ENCODE measurements at regions not wholly inside any gene's neighbourhood (a gene's known extent, or its start where the extent isn't known, plus 50 kb on each side); places are given as distances from the start of the nearest gene placed in this dataset.
"Not testable (repeated sequence)": the region's sequence is repeated elsewhere in the genome, so short reads cannot be mapped to it uniquely, and the experiment has no call there.

DNA sequence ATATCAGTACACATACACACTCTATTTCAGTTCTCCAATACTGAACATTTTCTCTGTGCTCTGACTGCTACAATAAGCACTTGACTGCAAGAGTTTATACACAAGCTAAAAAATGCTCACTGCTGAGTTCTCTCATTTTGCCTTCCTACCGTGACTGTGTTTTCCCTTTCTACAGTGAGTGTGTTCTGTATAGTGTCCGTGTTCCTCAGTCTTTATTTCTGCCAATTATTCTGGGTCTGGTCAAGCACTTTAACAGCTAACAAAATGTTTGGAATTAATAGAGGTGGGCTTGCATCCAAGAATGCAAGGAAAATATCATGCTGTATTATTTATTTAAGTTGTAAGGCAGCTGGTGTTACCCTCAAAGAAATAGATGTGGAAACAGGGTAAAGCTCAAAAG is 217.0 kb upstream of the NREP start:
- peak; percentile 18 for DNase-seq

DNA sequence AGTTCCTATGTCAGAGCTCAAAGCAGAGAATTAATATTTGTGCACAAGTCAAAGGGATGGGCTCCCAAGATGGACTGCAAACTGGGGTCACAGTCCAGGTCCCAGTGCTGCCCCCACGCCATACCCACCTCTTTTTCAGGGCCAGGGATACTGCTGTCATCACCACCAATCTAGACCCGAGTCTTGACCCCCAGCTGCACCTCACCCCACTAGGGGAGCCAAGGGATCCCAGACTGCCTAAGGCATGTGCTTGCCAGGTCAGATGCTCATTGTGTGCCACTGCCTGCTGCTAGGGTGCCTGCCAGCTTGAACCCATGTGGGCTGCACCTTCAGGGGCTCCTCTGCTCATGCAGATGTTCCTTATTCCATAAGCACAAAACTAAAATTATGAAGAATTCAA is 215.6 kb upstream of the NREP start:
- DNase-seq = no peak

DNA sequence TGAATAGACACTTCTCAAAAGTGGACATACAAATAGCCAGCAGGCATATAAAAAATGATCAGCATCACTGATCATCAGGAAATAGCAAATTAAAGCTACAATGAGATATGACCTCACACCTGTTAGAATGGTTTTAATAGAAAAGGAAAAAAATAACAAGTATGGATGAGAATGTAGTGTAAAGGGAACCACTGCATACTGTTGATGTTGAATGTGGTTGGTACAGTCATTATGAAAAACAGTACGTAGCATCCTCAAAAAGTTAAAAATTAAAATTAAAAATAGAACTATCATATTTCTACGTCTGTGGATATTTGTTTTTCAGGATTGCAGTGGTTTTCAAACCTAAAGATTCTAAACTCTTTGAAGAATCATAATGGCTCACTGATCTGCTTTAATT is 215.1 kb upstream of the NREP start:
- DNase-seq = no peak

DNA sequence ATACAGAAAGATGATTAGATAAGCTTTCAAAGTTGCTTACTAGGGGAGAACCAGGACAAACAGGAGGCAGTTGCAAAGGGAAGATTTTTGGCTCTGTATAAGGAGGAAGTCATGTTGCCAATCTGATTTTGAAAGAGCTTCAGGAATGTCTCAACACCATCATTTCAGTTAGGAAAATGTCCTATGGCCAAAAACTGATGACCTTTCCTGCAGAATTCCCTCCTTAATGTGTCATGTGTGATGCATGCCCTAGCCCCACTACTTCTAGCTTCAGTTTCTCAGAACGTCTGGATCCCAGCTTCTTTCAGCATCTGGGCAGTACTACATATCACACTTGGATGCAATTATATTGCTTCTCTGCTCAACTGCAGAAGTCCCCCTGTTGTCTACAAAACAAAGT is 211.5 kb upstream of the NREP start:
- DNase-seq = no peak

DNA sequence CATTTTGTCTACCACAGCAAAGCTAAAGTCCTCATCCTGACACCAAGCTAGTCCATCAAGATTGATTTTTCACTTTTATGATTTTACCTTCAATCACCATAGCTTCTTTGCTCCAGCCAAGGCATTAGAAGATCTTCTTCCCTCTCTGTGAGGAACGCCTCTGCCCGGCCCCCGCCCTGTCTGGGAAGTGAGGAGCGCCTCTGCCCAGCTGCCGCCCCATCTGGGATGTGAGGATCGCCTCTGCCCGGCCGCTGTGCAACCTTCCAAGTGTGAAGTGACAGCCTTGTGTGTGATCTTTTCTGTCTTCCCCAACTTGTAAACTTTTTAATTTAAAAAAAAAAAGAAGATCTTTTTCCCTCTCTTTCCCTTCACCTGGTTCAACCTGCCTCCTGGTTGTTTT is 210.5 kb upstream of the NREP start:
- no peak for DNase-seq

DNA sequence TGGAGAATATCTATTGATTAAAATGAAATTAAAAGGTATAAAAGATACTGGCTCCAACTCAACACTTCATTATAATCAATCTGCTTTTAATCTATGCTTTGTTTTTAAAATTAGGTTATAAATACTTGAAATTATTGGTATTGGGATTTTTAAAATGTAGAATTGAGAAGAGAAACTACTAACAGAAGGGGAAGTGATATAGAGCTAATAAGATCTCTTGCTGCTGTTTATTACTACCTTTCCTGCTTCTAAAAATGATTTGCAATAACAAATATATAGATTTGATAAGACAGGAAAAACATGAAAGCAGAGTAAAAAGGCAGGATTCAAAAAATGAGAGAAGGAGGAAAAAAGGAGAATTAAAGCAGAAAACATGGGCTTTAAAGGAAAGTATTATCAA is 209.3 kb upstream of the NREP start:
- no peak for DNase-seq

DNA sequence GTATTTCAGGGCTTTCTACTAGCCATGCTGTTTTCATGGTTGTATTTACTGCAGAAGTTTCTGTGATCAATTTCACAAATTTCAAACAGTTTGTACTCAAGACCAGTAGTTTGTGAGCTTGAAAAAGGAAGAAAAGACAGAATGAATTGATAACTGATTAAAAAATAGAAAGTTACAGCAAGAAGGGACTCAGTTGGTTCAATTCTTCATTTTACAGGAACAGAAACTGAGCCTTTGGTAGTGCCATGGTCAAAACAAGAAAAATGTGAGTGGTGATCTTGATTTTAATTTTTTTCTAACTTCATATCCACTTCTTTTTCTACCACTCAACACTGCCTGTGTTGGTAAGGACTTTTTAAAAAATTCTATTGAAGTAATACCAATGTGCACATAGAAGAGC is 206.6 kb upstream of the NREP start:
- no peak for DNase-seq

DNA sequence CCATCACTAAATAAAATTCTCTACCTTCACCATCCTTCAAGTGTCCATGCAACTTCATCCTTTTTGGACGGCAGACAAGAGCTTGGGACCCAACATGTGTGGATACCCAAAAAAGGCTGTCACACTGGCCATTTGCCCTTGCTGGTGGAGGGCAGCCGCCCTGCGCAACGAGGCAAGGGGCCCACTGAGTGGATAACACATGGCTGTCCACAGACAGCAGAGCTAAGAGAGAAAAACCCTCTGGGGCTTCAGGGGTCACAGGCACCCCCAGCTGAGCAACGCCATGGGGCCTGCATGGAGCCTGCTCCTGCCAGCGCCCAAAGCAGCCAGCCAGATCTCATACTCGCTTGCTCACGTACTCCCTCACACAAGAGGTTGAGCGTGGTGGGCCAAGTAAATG is 205.9 kb upstream of the NREP start:
- DNase-seq = no peak

DNA sequence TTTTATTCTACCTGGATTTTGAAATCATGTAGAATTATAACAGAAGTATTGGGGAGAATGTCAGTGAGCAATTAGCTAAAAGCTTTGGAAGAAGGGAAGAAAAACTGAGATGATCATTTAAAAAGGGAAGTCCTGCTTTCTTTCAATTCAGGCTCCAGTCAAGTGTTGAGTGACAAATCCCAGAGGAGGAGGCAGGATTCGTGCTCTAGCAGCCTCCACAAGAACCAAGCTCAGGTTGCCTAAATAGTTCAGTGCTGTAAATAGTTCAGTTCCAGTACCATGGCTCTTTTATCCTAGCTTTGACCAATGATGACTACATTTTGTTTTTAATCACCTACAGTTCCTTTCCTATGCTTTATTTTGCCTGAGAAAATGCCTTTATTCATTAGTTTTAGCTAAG is 204.9 kb upstream of the NREP start:
- no peak for DNase-seq

DNA sequence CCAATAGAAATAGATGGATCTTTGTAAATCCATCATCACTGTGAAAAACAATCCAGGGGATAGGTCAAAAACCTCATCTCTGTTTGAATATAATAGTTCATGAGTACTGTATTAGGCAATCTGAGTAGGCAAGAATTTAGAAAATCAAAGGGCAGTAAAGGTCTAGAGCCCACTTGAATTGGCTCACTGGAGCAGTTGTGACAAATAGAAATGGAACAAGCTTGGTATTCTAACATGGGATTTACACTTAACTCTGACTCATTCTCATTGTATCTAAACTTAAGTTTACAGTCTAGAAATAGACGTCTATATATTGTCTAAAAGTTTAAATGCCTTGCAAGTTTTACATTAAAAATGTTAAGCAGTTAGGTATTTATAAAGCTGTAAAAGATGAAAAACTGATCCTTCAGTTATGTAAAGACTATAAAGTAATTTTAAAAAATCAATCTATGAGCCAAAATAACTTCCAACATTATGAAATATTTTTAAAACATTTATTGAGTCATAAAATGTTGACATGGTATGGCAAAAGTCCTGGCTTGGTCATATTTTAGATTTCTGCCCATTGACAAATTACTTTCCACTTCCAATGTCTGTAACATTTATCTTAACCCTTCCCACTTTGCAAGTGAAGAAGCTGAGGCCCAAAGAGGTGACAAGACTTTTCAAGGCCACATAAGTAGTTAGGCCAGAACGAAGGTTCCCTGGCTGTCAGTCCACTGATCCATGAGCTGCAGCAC is 203.7 kb upstream of the NREP start:
- no peak for DNase-seq

DNA sequence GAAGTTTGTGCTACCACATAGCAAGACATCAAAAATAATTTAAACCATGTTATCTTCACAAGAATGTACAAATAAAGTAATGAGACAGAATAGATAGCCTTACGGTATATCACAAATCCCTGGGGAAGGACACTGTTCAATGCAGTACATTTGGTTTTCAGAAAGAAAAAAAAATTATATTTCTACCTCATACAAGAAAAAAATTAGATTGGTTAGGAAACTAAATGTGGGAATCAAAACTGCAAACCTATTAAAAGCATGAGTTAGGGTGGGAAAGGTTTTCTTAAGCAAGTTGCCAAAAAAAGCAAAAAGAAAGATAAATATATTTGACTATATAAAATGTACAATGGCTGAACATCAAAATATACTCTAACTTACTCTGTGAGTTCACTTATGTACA is 201.9 kb upstream of the NREP start:
- DNase-seq = no peak

DNA sequence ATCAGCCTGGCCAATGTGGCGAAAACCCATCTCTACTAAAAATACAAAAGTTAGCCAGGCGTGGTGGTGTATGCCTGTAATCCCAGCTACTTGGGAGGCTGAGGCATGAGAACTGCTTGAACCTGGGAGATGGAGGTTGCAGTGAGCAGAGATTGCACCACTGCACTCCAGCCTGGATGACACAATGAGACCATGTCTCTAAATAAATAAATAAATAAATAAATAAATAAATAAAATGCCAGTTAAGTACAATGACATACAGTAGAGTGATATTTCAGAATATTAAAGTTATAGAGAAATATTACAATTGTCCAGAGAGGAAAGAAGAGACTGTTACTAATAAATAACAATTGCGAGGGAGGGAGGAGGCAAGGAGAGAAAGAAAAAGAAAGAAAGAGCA is 199.8 kb upstream of the NREP start:
- not testable (repeated sequence) for DNase-seq

DNA sequence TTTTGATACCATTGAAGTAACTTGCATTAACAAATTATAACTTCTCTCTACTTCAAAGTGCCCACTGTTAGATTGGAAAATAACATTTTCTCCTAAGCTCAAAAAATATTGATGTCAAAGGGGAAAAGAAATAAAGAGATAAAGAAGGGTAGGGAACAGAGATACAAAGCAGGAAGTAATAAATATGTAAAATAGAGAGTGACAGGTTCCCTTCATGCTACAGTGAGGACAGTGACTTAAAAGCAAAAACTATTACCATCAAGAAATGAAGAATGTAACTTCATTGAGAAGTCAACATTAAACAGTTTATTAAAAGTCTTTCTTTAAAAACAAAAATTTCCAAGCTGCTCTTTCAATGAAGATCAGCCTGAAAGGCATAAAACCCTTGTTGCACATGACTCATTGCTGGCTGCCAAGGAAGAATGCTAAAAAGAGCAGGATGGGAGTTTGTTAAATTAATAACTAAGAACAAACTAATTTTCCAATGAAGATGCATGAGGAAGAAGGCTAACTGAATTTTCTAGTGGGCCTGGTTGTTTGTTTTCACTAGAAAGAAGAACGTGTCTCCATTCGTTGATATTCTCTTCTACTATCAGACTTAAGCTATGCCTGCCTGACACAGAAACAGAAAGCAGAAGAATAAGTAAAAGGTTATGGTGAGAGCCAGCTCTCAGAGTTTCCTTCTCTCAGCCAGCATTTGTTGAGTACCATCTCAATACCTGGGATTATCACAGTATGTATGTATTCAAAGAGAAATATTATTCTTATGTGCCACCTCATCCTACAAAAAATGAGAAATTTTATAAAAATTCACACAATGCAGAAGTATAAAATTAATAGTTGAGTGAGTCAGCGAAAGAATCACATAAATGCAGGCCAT is 197.8 kb upstream of the NREP start:
- DNase-seq = no peak

DNA sequence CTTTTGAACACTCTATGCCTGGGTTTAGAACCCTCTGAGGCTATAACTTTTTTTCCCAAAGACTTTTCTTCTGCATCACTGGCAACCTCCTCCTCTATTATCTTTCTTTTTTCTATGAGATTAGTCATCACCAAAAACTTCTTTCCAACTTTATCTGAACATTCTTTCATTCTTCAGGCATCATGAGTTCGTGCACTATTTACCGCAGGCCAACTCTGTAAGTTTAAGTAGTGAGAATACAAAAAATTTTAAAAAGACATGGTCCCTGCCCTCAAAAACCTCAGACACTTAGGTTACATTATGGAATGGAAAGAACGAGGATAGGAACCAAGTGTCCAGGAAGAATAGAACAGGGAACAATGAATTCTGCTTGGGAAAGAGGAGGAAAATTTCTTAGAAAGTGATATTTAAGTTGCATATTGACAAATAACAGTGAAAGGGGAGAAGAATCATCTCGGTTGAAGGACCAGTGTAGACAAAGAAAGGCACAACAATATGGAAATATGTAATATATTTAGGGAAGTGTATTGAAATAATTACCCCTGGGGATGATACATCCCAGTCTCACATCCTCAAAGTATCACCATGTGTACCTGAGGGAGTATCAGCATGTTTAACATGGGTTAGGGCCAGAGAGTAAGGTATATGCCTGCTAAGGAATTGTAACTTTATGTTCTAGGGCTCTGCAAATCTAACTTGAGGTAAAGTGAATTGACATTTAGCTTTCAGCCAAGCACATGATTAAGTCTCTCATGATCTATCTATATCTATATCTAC is 196.5 kb upstream of the NREP start:
- DNase-seq = no peak

DNA sequence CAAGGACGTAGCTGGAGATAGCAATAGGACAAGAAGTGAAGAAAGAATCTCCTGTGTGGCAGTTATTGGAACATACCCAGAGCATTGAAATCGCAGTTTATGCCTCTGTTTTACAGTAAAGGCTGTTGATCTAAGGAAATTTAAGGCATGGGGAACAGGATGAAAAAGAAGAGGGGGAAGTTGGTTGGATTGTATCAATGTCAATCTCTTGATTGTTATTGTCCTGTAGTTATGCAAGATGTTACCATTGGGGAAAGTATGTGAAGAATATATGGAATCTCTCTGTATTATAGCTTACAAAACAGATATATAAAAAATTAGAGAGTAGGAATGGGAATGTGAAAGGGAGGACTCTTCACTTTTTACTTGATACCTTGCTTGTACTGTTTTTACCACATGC is 195.6 kb upstream of the NREP start:
- DNase-seq = no peak

DNA sequence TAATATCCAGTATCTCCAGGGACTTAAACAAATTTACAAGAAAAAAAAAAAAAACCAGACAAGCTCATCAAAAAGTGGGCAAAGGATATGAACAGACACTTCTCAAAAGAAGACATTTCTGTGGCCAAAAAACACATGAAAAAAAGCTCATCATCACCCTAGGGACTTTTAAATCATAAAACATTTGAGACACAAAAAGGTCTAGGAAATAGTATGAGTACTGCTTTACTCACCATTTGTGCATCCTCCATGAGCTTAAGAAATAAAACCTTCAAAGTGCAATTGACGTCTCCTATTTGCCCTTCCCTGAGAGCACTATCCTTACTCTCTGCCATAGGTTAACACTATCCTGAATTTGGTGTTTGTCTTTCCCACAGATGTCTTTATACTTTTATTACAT is 193.7 kb upstream of the NREP start:
- no peak for DNase-seq

DNA sequence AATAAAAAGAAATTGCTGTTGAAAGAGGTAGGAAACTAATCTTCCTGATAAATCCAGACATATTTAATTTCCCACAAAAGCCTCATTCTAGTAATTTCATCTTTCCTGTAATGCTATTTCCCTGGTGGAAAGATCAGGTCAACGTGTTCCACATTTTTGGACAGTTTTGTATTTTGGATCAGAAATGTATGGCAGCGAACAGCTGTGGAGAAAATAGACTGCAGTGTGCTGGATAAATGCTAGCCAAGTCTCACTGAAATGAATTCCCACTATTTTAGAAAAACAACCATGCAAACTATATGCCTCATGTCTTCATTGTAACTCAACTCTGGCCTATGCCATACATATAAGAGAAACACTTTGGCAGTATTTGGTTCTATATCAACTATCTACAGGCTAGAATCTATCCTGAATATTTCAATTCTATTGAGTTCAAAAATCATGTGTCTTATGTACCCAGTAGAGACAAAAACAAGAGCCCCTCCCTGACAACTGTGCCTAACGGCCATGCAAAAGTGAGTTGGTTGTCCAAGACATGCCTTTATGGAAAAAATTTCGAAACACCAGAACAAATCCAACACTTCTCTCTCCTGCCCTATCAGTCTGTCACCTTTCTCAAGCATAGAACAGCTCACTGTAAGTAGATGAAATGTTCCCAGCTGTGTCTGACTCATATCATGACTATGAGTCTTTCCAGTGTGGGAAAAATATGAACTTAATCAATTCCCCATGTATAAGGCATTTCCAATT is 191.3 kb upstream of the NREP start:
- DNase-seq = no peak

DNA sequence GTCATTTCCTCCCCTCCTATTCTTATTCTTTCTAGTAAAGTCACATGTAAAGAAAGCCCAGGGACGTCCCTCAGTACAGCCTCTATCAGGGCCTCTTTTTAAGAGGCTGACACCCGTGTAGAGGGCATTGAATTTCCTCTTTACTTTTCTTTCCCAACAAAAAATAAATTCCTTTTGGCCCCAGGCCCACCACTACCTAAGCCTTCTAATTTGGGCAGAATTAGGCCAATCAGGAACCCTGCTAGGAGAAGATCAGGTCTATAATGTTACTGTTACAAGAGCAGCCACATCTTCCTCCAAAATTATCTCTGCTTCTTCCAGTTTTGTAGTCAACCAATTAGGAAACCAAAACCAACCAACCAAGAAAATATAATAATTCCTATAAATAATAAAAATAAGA is 189.6 kb upstream of the NREP start:
- no peak for DNase-seq

DNA sequence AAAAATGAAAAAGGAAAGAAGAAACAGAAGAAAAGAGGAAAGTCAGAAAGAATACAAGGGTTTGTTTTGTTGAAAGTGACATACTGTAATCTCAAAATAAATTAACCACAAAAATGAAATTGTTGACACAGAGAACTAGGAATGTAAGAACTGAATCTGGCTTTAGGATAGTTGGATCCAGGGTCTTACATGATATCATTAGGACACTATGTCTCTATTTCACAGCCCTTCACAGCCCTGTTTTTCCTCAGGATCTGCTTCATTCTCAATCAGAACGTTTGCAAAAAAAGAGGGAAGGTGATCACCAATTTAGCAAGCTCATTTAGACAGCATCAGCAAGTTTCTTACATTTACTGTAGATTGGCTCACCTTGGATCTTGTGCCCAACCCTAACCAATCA is 188.5 kb upstream of the NREP start:
- no peak for DNase-seq

DNA sequence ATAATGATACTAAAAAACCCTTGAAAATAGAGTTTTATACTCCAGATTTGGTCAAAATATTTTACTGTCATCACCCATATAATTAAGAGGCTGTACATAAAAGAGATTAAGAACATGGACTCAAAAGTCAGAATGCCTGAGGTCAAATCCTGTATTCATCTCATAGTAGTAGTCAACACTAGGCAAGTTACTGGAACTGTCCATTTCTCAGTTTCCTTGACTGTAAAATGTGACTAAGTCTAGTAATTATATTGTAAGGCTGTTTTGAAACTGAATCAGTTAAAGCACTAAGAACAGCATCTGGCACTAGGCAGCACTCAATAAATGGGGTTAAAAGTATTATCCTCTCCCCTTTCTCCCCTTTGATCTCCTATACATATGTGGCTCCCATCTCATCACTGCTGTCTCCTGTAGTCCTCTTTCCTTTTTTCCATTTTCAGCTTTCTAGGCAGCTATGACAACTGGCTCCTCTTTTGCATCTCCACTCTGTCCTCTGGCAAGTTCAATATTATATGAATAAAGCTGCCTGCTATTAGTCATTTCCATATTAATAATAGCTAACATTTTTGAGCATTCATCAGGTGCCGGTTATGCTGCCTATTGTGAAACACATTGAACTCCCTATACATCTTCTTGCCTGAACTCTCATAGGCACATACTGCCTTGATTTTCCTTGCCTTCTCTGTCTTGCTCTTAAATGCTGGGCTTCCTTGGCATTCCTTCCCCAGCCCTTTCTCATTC is 185.8 kb upstream of the NREP start:
- DNase-seq = no peak

DNA sequence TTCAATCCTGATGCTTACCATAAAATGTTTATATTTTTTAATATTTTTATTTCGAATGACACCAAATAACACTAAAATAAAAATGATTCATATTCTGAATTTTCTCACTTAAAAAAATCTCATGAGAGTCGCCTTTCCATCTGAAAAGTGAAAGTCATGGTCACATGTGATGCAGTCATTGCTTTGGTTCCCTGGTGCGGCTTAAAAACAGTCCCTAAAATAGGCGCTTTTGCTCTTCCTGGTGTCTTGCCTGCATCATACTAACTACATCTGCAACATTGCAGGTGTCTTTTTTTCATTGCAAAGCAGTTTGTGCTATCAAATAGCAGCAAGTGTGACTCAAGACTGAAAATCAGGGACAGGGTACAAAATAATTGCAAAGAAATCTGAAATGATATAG is 185.2 kb upstream of the NREP start:
- DNase-seq = no peak

DNA sequence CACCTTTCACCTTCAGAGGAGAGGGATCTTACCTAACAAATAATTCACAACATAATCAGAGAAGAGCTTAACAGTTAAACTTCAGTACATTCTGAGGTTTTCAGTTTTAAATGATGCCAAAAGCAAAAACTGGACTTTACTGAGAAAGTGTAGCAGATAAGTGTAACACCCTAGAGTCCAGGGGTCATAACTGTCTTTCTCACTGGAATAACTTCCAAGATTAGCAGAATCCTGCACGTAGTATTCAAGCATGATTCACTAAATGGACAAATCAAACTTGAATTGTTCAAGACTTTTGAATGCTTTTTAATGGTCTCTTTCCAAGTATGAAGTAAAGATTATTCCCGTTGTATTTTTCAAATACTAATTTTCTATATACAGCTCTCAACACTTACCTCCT is 180.1 kb upstream of the NREP start:
- no peak for DNase-seq
